Gastrocnemius medialis (tissue), 4 donors: ENCODE measurements at regions not wholly inside any gene's neighbourhood (a gene's known extent, or its start where the extent isn't known, plus 50 kb on each side); places are given as distances from the start of the nearest gene placed in this dataset.

Source experiments
- ATAC-seq, 2 donors: fragments of 150-250 bp; one replicate each; pipeline ENCODE4 v1.9.1; 2016
- DNase-seq, 2 donors: peaks; one replicate each; pipeline ENCODE4 v3.0.0-alpha.2; 2019
- H3K27ac ChIP-seq, 4 donors: fragments of 200-600 bp; sonication (generic); 1 replicate in 1 of 4; 2 replicates in 3 of 4; pipeline ENCODE4 v1.5.1; 2016 to 2018; ENCODE audit warnings: mild to moderate bottlenecking in 2 of 4, moderate library complexity in 1 of 4
- H3K27me3 ChIP-seq, 3 donors: fragments of 200-600 bp; sonication (generic) in 2 of 3; 1 replicate in 1 of 3; 2 replicates in 2 of 3; pipeline versions ENCODE4 v1.5.1 to v1.6.0; 2016 to 2019; ENCODE audit warnings: mild to moderate bottlenecking in 1 of 3, moderate library complexity in 1 of 3
- H3K36me3 ChIP-seq, 2 donors: fragments of 200-600 bp; sonication (generic) in 1 of 2; one replicate each; pipeline ENCODE4 v1.5.1; 2017 to 2018
- H3K4me1 ChIP-seq, 2 donors: fragments of 200-600 bp; sonication (generic) in 1 of 2; one replicate each; pipeline ENCODE4 v1.5.1; 2016 to 2017; ENCODE audit warnings: mild to moderate bottlenecking in 2 of 2
- H3K4me3 ChIP-seq, 4 donors: fragments of 200-600 bp; sonication (generic) in 3 of 4; 1 replicate in 1 of 4; 2 replicates in 3 of 4; pipeline ENCODE4 v1.5.1; 2016 to 2019; ENCODE audit warnings: mild to moderate bottlenecking in 2 of 4
- H3K9me3 ChIP-seq, 3 donors: fragments of 200-600 bp; sonication (generic) in 2 of 3; 1 replicate in 1 of 3; 2 replicates in 2 of 3; pipeline ENCODE4 v1.5.1; 2016 to 2019
- CTCF ChIP-seq, 5 experiments: fragments of 450-650 bp in 3 of 5; fragments of 200-600 bp in 2 of 5; sonication (generic) in 2 of 5; IDR thresholded peaks in 4 of 5; conservative IDR thresholded peaks in 1 of 5; 1 replicate in 4 of 5; 2 replicates in 1 of 5; pipeline ENCODE4 v1.5.1; 2016 to 2019; ENCODE audit warnings: antibody characterized with exemption in 5 of 5, mild to moderate bottlenecking in 3 of 5, moderate library complexity in 3 of 5
- POLR2A ChIP-seq, 2 donors: fragments of 450-650 bp; IDR thresholded peaks; one replicate each; pipeline ENCODE4 v1.6.1; 2017; ENCODE audit warnings: antibody characterized with exemption in 2 of 2, mild to moderate bottlenecking in 2 of 2, moderate library complexity in 2 of 2
- in situ Hi-C, 4 donors: fragments of 200-750 bp; cut with MboI; loops; one replicate each; pipeline versions ENCODE4 v1.15.0 to v1.8.0; 2017; ENCODE audit warnings: low sequenced_read_pairs in 4 of 4
- intact Hi-C: fragments of 100-400 bp; cut with DNase I; formaldehyde crosslinking; loops from one replicate; pipeline ENCODE4 v1.15.1; 2023; ENCODE audit warnings: low total_unique reads

GRCh38 chr15:98452238-98452637 is 196.1 kb upstream of the IGF1R start:
- DNase-seq (no peak), ATAC-seq (no peak)
- H3K36me3 ChIP-seq = no peaks in the 10 kb centered on the region
- no peak for TF ChIP-seq POLR2A (IDR thresholded peaks at IDR 0.05)
- TF ChIP-seq CTCF (IDR thresholded peaks at IDR 0.05 in 4 of 5, conservative IDR thresholded peaks at IDR 0.05 in 1 of 5) = no peak
- intact Hi-C loops = no loop called here
- no peak overlapping the region for H3K4me3 ChIP-seq
- H3K27ac ChIP-seq = no peak overlapping the region
- H3K9me3 ChIP-seq = no peaks in the 10 kb centered on the region
- H3K4me1 ChIP-seq = no peaks in the 10 kb centered on the region
- in situ Hi-C loops = no loop called here
- no peaks in the 10 kb centered on the region for H3K27me3 ChIP-seq

DNA sequence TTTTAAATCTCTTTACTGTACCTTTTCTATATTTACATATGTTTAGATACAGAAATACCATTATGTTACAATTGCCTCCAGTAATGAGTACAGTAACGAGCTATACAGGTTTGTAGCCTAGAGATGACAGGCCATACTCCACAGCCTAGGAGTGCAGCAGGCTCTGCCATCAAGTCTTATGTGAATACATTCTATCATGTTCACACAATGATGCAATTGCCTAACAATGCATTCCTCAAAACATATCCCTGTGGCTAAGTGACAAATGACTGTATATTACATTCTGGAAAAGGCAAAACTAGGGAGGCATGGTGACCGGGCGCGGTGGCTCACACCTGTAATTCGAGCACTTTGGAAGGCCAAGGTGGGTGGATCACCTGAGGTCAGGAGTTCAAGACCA is 192.4 kb upstream of the IGF1R start:
- no peak for TF ChIP-seq POLR2A (IDR thresholded peaks at IDR 0.05)
- TF ChIP-seq CTCF (IDR thresholded peaks at IDR 0.05 in 4 of 5, conservative IDR thresholded peaks at IDR 0.05 in 1 of 5) = no peak
- intact Hi-C loops = no loop called here
- Histone ChIP-seq H3K4me1 (no peaks in the 10 kb centered on the region), H3K9me3 (no peaks in the 10 kb centered on the region), H3K27ac (no peak overlapping the region), H3K4me3 (no peak overlapping the region), H3K27me3 (no peaks in the 10 kb centered on the region), H3K36me3 (no peaks in the 10 kb centered on the region)
- DNase-seq = no peak
- in situ Hi-C loops = no loop called here
- ATAC-seq = no peak

- no peak for TF ChIP-seq CTCF (IDR thresholded peaks at IDR 0.05 in 4 of 5, conservative IDR thresholded peaks at IDR 0.05 in 1 of 5)
- TF ChIP-seq POLR2A (IDR thresholded peaks at IDR 0.05) = no peak
- intact Hi-C loops (no loop called here), in situ Hi-C loops (no loop called here)
- Histone ChIP-seq H3K36me3 (no peaks in the 10 kb centered on the region), H3K27ac (no peak overlapping the region), H3K4me3 (no peak overlapping the region), H3K4me1 (no peaks in the 10 kb centered on the region), H3K27me3 (peaks cover 0 to 2% (median 0%) of the 10 kb centered on the region in 3 donors), H3K9me3 (no peaks in the 10 kb centered on the region)
- ATAC-seq = no peak
- no peak for DNase-seq
These were observed 171.8 kb upstream of the IGF1R start for GRCh38 chr15:98476559-98476958.

GRCh38 chr15:98480844-98481243 is 167.5 kb upstream of the IGF1R start:
- Histone ChIP-seq H3K27me3 (peaks cover 0 to 2% (median 0%) of the 10 kb centered on the region in 3 donors), H3K4me1 (no peaks in the 10 kb centered on the region), H3K9me3 (no peaks in the 10 kb centered on the region), H3K27ac (no peak overlapping the region), H3K4me3 (no peak overlapping the region), H3K36me3 (no peaks in the 10 kb centered on the region)
- intact Hi-C loops (no loop called here), in situ Hi-C loops (no loop called here)
- TF ChIP-seq POLR2A (IDR thresholded peaks at IDR 0.05) (no peak), CTCF (IDR thresholded peaks at IDR 0.05 in 4 of 5, conservative IDR thresholded peaks at IDR 0.05 in 1 of 5) (no peak)
- DNase-seq = no peak
- ATAC-seq = no peak

GRCh38 chr15:98483575-98484130 is 164.7 kb upstream of the IGF1R start:
- intact Hi-C loops (no loop called here), in situ Hi-C loops (no loop called here)
- no peak overlapping the region for H3K4me3 ChIP-seq
- no peaks in the 10 kb centered on the region for H3K9me3 ChIP-seq
- DNase-seq (no peak), ATAC-seq (no peak)
- no peaks in the 10 kb centered on the region for H3K4me1 ChIP-seq
- TF ChIP-seq CTCF (IDR thresholded peaks at IDR 0.05 in 4 of 5, conservative IDR thresholded peaks at IDR 0.05 in 1 of 5) = no peak
- no peak for TF ChIP-seq POLR2A (IDR thresholded peaks at IDR 0.05)
- H3K27ac ChIP-seq = no peak overlapping the region
- no peaks in the 10 kb centered on the region for H3K36me3 ChIP-seq
- H3K27me3 ChIP-seq = no peaks in the 10 kb centered on the region
